Natural killer cell (primary cell): ENCODE measurements at regions not wholly inside any gene's neighbourhood (a gene's known extent, or its start where the extent isn't known, plus 50 kb on each side); places are given as distances from the start of the nearest gene placed in this dataset.
A peak's percentile ranks its signal among the peaks of the same experiment; 100 is the strongest.

ENCODE experiments used
- ATAC-seq, 3 donors: fragments of 150-1000 bp in 2 of 3; fragments of 200-7000 bp in 1 of 3; cut with Tn5 transposase; 1 replicate in 1 of 3; 2 replicates in 2 of 3; pipeline ENCODE4 v1.10.0; 2021; ENCODE audit warnings: mild to moderate bottlenecking in 2 of 3, moderate library complexity in 2 of 3
- DNase-seq, 2 donors: peaks; one replicate each; pipeline versions ENCODE4 v3.0.0 to v3.0.0-alpha.2; 2013 to 2021; ENCODE audit warnings: mixed read lengths in 1 of 2
- H3K27ac ChIP-seq: one replicate; pipeline ENCODE4 v1.5.1; 2013; ENCODE audit warnings: mild to moderate bottlenecking, low read length
- H3K27me3 ChIP-seq: one replicate; pipeline ENCODE4 v1.6.1; 2013; ENCODE audit warnings: low read length; ENCODE audit not compliant: control insufficient read depth, insufficient read depth
- H3K36me3 ChIP-seq: one replicate; pipeline ENCODE4 v1.6.1; 2013; ENCODE audit warnings: low read length; ENCODE audit not compliant: control insufficient read depth, insufficient read depth
- H3K4me1 ChIP-seq: one replicate; pipeline ENCODE4 v1.6.1; 2013; ENCODE audit warnings: low read length; ENCODE audit not compliant: control insufficient read depth, insufficient read depth
- H3K4me3 ChIP-seq: one replicate; pipeline ENCODE4 v1.5.1; 2013; ENCODE audit warnings: low read length
- H3K9me3 ChIP-seq: one replicate; pipeline ENCODE4 v1.6.1; 2013; ENCODE audit warnings: low read length; ENCODE audit not compliant: control insufficient read depth, insufficient read depth
- H3K27ac Mint-ChIP-seq, 2 donors: one replicate each; pipeline ENCODE4 v1.8.0; 2022; ENCODE audit warnings: mild to moderate bottlenecking in 2 of 2, mixed read lengths in 2 of 2, moderate library complexity in 1 of 2
- H3K27me3 Mint-ChIP-seq, 2 donors: one replicate each; pipeline ENCODE4 v1.8.0; 2022; ENCODE audit warnings: low read depth in 2 of 2, mixed read lengths in 2 of 2
- H3K36me3 Mint-ChIP-seq: one replicate; pipeline ENCODE4 v1.8.0; 2022; ENCODE audit warnings: mixed read lengths
- H3K4me1 Mint-ChIP-seq, 2 donors: one replicate each; pipeline ENCODE4 v1.8.0; 2022; ENCODE audit warnings: mixed read lengths in 2 of 2
- H3K4me3 Mint-ChIP-seq: one replicate; pipeline ENCODE4 v1.8.0; 2022; ENCODE audit warnings: mild to moderate bottlenecking, moderate library complexity, mixed read lengths
- H3K9me3 Mint-ChIP-seq, 2 donors: one replicate each; pipeline ENCODE4 v1.8.0; 2022; ENCODE audit warnings: mixed read lengths in 2 of 2
- CTCF ChIP-seq: fragments of 200-600 bp; IDR thresholded peaks from one replicate; pipeline ENCODE4 v1.8.0; 2022; ENCODE audit warnings: antibody characterized with exemption
- WGBS: methylation state at CpG from one replicate; pipeline ENCODE4 v1.1.7; 2013; ENCODE audit warnings: missing lambda C conversion rate; ENCODE audit not compliant: insufficient coverage; 5-methylcytosine and 5-hydroxymethylcytosine counted together
- intact Hi-C: fragments of 100-400 bp; cut with micrococcal nuclease; formaldehyde crosslinking; loops from one replicate; pipeline ENCODE4 v1.14.2; 2022

- H3K9me3 ChIP-seq: no peaks in the 10 kb centered on the region
- no peaks in the 10 kb centered on the region for H3K27me3 ChIP-seq
- H3K27me3 Mint-ChIP-seq: peaks cover 0 to 3% of the 10 kb centered on the region in 2 donors
- no peak for ATAC-seq
- no peak for TF ChIP-seq CTCF
- no peak overlapping the region for H3K4me3 ChIP-seq
- H3K27ac Mint-ChIP-seq: no peak overlapping the region
- WGBS: 84% methylated on average over 12 of the region's 12 CpGs
- H3K36me3 Mint-ChIP-seq: no peaks in the 10 kb centered on the region
- H3K4me1 ChIP-seq: no peaks in the 10 kb centered on the region
- intact Hi-C loops: no loop called here
- H3K36me3 ChIP-seq: no peaks in the 10 kb centered on the region
- no peak overlapping the region for H3K27ac ChIP-seq
- H3K4me1 Mint-ChIP-seq: no peaks in the 10 kb centered on the region
- no peaks in the 10 kb centered on the region for H3K9me3 Mint-ChIP-seq
- no peak overlapping the region for H3K4me3 Mint-ChIP-seq
- DNase-seq: peak in 1 of 2 donors; percentile 5
Measured at GRCh38 chr1:30325085-30325935, 398.1 kb downstream of the MATN1 start.

GRCh38 chr1:30324251-30325084, 398.9 kb downstream of the MATN1 start:
- WGBS: 83% methylated on average over 8 of the region's 9 CpGs
- TF ChIP-seq CTCF: no peak
- no peak overlapping the region for H3K4me3 ChIP-seq
- H3K27me3 ChIP-seq: no peaks in the 10 kb centered on the region
- no peak overlapping the region for H3K27ac ChIP-seq
- Mint-ChIP-seq H3K4me1 (no peaks in the 10 kb centered on the region), H3K36me3 (no peaks in the 10 kb centered on the region), H3K27me3 (peaks cover 0 to 3% of the 10 kb centered on the region in 2 donors), H3K27ac (no peak overlapping the region), H3K9me3 (no peaks in the 10 kb centered on the region), H3K4me3 (no peak overlapping the region)
- intact Hi-C loops: no loop called here
- H3K4me1 ChIP-seq: no peaks in the 10 kb centered on the region
- DNase-seq (peak in 1 of 2 donors; percentile 10), ATAC-seq (no peak)
- no peaks in the 10 kb centered on the region for H3K9me3 ChIP-seq
- no peaks in the 10 kb centered on the region for H3K36me3 ChIP-seq

GRCh38 chr1:30323841-30324240, 399.5 kb downstream of the MATN1 start:
- H3K36me3 ChIP-seq: no peaks in the 10 kb centered on the region
- no peak for ATAC-seq
- no peak overlapping the region for H3K27ac Mint-ChIP-seq
- H3K9me3 Mint-ChIP-seq: no peaks in the 10 kb centered on the region
- H3K27ac ChIP-seq: no peak overlapping the region
- H3K4me3 ChIP-seq: no peak overlapping the region
- H3K4me3 Mint-ChIP-seq: no peak overlapping the region
- peak in 1 of 2 donors; percentile 5 for DNase-seq
- H3K4me1 Mint-ChIP-seq: no peaks in the 10 kb centered on the region
- H3K27me3 Mint-ChIP-seq: peaks cover 0 to 3% of the 10 kb centered on the region in 2 donors
- no peak for TF ChIP-seq CTCF
- no peaks in the 10 kb centered on the region for H3K36me3 Mint-ChIP-seq
- intact Hi-C loops: no loop called here
- no peaks in the 10 kb centered on the region for H3K4me1 ChIP-seq
- no peaks in the 10 kb centered on the region for H3K27me3 ChIP-seq
- no peaks in the 10 kb centered on the region for H3K9me3 ChIP-seq
- 70% methylated on average over 5 of the region's 5 CpGs for WGBS
